ENCODE measurements at regions not wholly inside any gene's neighbourhood (a gene's known extent, or its start where the extent isn't known, plus 50 kb on each side); places are given as distances from the start of the nearest gene placed in this dataset.
A peak's percentile ranks its signal among the peaks of the same experiment; 100 is the strongest.
"Not testable (repeated sequence)": the region's sequence is repeated elsewhere in the genome, so short reads cannot be mapped to it uniquely, and the experiment has no call there.

- no peak for DNase-seq
These were observed 305.0 kb downstream of the TYW1 start for GRCh38 chr7:67301667-67302066.

DNA sequence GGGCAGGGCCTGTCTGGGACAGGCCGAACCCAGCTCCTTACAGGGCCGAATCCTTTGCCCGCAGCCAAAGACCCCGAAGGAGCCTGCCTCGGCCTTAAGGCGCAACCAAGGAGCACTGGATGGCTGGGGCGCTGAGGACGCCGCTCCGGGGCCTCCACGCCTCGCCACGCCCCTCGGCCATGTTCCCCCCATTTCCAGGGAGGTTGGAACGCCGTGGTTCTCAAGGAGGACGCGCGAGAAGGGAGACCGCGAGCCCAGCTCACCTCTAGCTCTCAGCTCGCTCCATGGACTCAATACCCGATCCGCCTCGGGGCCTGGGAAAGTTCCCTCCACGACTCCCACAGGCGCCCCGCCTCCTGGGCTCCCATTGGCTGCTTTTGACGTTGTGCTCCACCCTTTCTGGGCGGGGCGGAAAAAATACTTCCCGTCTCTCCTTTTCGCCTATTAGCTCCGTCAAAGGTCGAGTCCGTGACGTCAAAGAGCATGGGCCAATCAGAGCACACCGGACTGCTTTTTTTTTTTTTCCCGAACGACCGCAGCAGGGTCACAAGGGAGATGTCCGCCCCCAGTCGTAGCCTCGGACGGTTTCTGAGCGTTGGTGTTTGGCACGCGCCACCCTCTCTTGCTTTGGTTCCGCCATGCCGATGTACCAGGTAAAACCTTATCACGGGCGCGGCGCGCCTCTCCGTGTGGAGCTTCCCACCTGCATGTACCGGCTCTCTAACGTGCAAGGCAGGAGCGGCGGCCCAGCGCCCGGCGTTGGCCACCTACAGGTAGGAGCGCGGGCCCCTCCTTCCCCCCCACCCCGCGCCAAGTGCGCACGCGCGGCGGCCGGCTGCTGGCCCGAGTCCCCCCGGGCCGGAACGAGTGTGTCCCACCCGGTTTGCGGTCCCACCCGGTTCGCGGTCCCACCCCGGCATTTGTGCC lies 305.7 kb downstream of the TYW1 start:
- DNase-seq = peak; percentile 91 to 98 (median 97)

- DNase-seq = not testable (repeated sequence)
These were observed 308.2 kb downstream of the TYW1 start for GRCh38 chr7:67304846-67305245.

DNA sequence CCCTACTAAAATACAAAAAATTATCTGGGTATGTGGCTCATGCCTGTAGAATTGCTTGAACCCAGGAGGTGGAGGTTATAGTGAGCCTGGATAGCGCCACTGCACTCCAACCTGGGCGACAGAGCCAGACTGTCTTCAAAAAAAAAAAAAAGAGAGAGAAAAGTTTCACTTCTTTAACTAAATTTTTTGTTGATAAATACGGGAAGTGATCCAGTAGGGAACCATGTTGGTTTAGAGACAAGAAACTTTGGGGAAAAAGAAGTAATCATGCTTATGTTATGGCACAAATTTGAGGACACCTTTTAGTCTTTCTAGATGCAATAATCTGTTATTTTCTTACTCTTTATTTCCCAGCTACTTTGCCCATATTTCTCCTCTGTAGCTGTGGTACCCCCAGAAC lies 309.7 kb downstream of the TYW1 start:
- DNase-seq = no peak

GRCh38 chr7:67309764-67310549 lies 313.3 kb downstream of the TYW1 start:
- no peak for DNase-seq

DNA sequence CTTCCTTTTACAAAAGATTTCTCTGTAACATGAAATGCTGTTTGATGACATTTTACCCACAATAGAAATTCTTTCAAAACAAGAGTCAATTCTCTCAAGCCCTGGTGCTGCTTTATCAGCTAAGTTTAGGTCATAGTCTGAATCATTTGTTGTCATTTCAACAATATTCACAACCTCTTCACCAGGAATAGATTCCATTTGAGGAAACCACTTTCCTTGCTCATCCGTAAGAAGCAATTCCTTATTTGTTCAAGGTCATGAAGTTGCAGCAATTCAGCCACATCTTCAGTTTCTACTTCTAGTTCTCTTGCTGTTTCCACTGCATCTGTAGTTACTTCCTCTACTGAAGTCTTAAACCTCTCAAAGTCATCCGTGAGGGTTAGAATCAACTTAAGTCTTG lies 315.3 kb downstream of the TYW1 start:
- DNase-seq = no peak

DNA sequence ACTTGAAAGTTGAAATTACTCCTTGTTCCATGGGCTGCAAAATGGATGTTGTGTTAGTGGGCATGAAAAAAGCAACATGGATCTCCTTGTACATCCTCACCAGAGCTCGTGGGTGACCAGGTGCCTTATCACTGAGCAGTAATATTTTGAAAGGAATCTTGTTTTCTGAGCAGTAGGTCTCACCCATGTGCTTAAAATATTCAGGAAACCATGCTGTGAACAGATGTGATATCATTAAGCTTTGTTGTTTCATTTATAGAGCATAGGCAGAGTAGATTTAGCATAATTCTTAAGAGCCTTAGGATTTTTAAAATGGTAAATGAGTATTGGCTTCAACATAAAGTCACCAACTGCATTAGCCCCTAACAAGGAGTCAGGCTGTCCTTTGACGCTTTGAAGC lies 316.6 kb downstream of the TYW1 start:
- DNase-seq = no peak

- not testable (repeated sequence) for DNase-seq
These were observed 320.3 kb downstream of the TYW1 start for GRCh38 chr7:67316902-67317301.

GRCh38 chr7:67328257-67328656 lies 331.6 kb downstream of the TYW1 start:
- not testable (repeated sequence) for DNase-seq

GRCh38 chr7:67335165-67335564 lies 338.5 kb downstream of the TYW1 start:
- not testable (repeated sequence) for DNase-seq

DNA sequence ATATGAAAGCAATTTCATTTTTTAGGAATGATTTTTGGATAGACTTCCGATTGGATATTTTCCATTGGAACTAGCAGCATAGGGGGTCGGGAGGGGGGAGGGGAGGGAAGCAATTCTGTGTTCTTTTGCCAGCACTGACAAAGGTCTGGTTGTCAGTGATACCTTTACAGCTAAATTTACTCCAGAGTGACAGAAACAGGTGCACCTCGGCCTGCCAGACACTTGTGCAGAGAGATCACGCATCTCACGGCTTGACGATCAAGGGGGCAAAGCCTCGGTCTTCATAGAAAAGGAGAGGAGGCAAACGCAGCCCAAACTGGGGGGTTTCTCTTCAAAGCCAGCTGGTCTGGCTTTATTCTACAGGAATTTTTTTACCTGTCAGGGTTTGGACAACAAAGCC lies 339.0 kb downstream of the TYW1 start:
- DNase-seq = not testable (repeated sequence)

GRCh38 chr7:67338545-67338944 lies 341.9 kb downstream of the TYW1 start:
- not testable (repeated sequence) for DNase-seq

- DNase-seq = no peak
These were observed 344.6 kb downstream of the TYW1 start for GRCh38 chr7:67341153-67341768.

- DNase-seq = no peak
These were observed 346.5 kb downstream of the TYW1 start for GRCh38 chr7:67343114-67343513.

DNA sequence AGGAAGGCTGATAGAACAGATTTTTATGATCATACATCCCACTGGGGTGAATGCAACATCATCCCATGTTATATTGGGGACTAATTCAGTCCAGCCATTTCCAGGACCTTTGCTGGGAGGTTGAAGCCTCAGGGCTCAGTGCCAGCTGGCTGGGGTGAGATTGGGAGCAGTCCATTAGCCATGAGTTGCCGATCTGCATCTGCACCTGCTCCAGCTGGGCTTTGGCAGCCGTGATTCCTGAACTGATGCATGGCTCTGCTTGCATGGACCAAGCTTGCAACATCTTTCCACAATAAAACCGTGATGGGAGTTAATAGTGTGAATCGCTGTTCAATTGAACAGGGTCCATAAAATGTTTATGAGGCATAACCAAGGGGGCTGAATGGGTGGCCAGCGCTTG lies 346.9 kb downstream of the TYW1 start:
- no peak for DNase-seq

- no peak for DNase-seq
These were observed 348.0 kb downstream of the TYW1 start for GRCh38 chr7:67344481-67345193.

DNA sequence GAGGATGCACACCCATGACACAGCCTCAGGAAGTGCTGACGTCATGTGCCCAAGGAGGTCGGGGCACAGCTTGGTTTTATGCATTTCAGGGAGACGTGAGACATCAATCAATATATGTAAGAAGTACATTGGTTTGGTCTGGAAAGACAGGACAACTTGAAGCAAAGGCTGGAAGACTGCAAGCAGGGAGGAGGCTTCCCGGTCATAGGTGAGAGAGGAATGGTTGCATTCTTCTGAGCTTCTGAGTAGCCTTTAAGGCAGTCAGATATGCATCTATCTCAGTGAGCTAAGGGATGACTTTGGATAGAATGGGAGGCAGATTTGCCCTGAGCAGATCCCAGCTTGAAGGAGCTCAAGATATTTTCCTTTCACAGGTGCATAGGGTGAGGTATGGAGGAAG lies 349.5 kb downstream of the TYW1 start:
- DNase-seq = no peak

DNA sequence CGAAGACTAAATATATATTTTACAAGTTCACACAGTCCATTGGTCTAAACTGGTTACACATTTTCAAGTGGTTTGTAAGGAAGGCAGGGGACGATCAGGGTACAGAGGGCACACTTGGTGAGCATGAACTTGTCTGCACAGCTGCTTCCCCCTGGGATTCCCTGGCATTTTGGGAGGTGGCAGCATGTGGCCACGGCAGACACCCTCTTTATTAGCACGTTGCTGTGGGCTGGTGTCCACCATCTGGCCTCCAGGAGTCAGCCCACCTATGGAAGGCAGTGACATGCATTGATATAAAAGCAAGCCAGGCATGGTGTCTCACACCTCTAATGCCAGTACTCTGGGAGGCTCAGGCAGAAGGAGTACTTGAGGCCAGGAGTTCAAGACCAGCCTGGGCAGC lies 350.2 kb downstream of the TYW1 start:
- no peak for DNase-seq

- DNase-seq = no peak
These were observed 351.5 kb downstream of the TYW1 start for GRCh38 chr7:67348171-67348570.

- DNase-seq = not testable (repeated sequence)
These were observed 361.0 kb downstream of the TYW1 start for GRCh38 chr7:67357653-67358052.

DNA sequence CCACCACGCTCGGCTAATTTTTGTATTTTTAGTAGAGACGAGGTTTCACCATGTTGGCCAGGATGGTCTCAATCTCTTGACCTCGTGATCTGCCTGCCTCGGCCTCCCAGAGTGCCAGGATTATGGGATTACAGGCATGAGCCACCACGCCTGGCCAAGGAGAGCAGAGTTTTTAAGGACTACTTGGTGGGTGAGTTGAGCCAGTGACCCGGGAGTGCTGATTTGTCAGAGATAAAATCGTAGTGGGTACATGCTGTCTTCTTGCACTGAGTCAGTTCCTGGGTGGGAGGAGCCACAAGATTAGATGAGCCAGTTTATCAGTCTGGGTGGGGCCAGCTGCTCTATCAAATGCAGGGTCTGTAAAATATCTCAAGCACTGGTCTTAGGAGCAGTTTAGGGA lies 361.7 kb downstream of the TYW1 start:
- not testable (repeated sequence) for DNase-seq

DNA sequence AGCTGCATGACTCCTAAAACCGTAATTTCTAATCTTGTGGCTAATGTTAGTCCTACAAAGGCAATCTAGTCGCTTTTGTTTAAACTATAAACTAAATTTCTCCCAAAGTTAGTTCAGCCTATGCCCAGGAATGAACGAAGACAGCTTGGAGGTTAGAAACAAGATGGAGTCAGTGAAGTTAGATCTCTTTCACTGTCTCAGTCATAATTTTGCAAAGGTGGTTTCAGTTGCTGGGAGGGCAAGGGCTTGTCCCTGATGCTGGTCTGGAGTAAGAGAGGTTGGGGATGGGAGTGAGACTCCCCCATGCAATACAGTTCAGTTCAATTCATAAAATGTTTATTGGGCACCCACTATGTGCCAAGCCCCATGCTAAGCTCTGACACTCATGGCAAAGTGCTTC lies 362.1 kb downstream of the TYW1 start:
- DNase-seq = not testable (repeated sequence)

DNA sequence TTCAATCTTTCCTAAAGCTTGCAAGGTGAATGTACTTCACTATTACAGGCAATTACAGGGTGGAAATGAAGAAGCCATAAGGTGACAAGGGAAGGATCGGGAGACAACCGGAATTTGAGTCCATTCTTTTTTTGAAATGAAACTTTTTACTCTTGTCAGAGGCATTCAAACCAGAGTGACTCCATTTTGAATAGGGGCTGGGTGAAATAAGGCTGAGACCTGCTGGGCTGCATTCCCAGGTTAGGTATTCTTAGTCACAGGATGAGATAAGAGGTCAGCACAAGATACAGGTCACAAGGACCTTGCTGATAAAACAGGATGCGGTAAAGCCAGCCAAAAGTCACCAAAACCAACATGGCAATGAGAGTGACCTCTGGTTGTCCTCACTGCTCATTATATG lies 363.3 kb downstream of the TYW1 start:
- no peak for DNase-seq
